ENCODE measurements at regions not wholly inside any gene's neighbourhood (a gene's known extent, or its start where the extent isn't known, plus 50 kb on each side); places are given as distances from the start of the nearest gene placed in this dataset.

DNA sequence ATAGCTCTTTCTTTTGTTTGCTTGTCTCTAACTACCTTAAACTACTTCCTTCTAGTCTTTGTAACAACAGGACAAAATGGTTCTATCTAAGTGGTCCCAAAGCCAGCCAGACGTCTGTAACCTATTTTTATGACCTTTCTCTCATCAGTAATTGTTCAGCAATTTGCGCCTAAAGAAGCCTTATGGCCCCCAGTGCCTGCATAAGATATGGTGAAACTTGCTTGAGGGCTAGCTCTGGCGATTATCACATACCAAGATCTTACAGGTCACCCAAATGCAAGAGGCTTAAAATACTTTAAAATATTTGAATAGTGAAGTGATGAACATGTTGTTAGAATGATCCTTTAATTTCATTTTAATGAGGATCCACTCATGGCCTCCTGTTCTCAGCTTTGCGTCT, 369.4 kb downstream of the SOX2 start:
- TF ChIP-seq, protein P1, sequence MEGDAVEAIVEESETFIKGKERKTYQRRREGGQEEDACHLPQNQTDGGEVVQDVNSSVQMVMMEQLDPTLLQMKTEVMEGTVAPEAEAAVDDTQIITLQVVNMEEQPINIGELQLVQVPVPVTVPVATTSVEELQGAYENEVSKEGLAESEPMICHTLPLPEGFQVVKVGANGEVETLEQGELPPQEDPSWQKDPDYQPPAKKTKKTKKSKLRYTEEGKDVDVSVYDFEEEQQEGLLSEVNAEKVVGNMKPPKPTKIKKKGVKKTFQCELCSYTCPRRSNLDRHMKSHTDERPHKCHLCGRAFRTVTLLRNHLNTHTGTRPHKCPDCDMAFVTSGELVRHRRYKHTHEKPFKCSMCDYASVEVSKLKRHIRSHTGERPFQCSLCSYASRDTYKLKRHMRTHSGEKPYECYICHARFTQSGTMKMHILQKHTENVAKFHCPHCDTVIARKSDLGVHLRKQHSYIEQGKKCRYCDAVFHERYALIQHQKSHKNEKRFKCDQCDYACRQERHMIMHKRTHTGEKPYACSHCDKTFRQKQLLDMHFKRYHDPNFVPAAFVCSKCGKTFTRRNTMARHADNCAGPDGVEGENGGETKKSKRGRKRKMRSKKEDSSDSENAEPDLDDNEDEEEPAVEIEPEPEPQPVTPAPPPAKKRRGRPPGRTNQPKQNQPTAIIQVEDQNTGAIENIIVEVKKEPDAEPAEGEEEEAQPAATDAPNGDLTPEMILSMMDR (IDR thresholded peaks at IDR 0.05) = no peak
- TF ChIP-seq, protein P2, sequence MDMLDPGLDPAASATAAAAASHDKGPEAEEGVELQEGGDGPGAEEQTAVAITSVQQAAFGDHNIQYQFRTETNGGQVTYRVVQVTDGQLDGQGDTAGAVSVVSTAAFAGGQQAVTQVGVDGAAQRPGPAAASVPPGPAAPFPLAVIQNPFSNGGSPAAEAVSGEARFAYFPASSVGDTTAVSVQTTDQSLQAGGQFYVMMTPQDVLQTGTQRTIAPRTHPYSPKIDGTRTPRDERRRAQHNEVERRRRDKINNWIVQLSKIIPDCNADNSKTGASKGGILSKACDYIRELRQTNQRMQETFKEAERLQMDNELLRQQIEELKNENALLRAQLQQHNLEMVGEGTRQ (IDR thresholded peaks at IDR 0.05; ENCODE audit: borderline replicate concordance, low read depth, low read length) = no peak
- TF ChIP-seq, protein P3, sequence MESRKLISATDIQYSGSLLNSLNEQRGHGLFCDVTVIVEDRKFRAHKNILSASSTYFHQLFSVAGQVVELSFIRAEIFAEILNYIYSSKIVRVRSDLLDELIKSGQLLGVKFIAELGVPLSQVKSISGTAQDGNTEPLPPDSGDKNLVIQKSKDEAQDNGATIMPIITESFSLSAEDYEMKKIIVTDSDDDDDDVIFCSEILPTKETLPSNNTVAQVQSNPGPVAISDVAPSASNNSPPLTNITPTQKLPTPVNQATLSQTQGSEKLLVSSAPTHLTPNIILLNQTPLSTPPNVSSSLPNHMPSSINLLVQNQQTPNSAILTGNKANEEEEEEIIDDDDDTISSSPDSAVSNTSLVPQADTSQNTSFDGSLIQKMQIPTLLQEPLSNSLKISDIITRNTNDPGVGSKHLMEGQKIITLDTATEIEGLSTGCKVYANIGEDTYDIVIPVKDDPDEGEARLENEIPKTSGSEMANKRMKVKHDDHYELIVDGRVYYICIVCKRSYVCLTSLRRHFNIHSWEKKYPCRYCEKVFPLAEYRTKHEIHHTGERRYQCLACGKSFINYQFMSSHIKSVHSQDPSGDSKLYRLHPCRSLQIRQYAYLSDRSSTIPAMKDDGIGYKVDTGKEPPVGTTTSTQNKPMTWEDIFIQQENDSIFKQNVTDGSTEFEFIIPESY (IDR thresholded peaks at IDR 0.05; ENCODE audit: borderline replicate concordance, low read depth) = no peak
- TF ChIP-seq USF1 (IDR thresholded peaks at IDR 0.05; ENCODE audit: borderline replicate concordance, low read depth) (no peak), RFX5 (IDR thresholded peaks at IDR 0.05; ENCODE audit: low read length) (no peak), TAF1 (IDR thresholded peaks at IDR 0.05; ENCODE audit: borderline replicate concordance, low read depth, low read length) (no peak), CHD2 (IDR thresholded peaks at IDR 0.05; ENCODE audit: low read length, partially characterized antibody) (no peak), NRF1 (IDR thresholded peaks at IDR 0.05; ENCODE audit: low read depth, low read length) (no peak), SMC3 (IDR thresholded peaks at IDR 0.05; ENCODE audit: low read depth, low read length) (no peak)
- TF ChIP-seq, protein P4, sequence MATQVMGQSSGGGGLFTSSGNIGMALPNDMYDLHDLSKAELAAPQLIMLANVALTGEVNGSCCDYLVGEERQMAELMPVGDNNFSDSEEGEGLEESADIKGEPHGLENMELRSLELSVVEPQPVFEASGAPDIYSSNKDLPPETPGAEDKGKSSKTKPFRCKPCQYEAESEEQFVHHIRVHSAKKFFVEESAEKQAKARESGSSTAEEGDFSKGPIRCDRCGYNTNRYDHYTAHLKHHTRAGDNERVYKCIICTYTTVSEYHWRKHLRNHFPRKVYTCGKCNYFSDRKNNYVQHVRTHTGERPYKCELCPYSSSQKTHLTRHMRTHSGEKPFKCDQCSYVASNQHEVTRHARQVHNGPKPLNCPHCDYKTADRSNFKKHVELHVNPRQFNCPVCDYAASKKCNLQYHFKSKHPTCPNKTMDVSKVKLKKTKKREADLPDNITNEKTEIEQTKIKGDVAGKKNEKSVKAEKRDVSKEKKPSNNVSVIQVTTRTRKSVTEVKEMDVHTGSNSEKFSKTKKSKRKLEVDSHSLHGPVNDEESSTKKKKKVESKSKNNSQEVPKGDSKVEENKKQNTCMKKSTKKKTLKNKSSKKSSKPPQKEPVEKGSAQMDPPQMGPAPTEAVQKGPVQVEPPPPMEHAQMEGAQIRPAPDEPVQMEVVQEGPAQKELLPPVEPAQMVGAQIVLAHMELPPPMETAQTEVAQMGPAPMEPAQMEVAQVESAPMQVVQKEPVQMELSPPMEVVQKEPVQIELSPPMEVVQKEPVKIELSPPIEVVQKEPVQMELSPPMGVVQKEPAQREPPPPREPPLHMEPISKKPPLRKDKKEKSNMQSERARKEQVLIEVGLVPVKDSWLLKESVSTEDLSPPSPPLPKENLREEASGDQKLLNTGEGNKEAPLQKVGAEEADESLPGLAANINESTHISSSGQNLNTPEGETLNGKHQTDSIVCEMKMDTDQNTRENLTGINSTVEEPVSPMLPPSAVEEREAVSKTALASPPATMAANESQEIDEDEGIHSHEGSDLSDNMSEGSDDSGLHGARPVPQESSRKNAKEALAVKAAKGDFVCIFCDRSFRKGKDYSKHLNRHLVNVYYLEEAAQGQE (IDR thresholded peaks at IDR 0.05; ENCODE audit: low read depth, low read length) = no peak

Measured in SK-N-SH (cell line).